ENCODE measurements at regions not wholly inside any gene's neighbourhood (a gene's known extent, or its start where the extent isn't known, plus 50 kb on each side); places are given as distances from the start of the nearest gene placed in this dataset.
"Not testable (repeated sequence)": the region's sequence is repeated elsewhere in the genome, so short reads cannot be mapped to it uniquely, and the experiment has no call there.

GRCh38 chr11:97048481-97048880 lies 658.7 kb downstream of the JRKL start:
- DNase-seq = no peak

- DNase-seq = no peak
These were observed 670.4 kb downstream of the JRKL start for GRCh38 chr11:97060184-97060583.

GRCh38 chr11:97069160-97069559 lies 679.3 kb downstream of the JRKL start:
- no peak for DNase-seq

GRCh38 chr11:97072420-97072819 lies 682.6 kb downstream of the JRKL start:
- DNase-seq = no peak

- DNase-seq = not testable (repeated sequence)
These were observed 686.9 kb downstream of the JRKL start for GRCh38 chr11:97076666-97077065.

- no peak for DNase-seq
These were observed 688.6 kb downstream of the JRKL start for GRCh38 chr11:97078443-97078842.

- DNase-seq = no peak
These were observed 689.4 kb downstream of the JRKL start for GRCh38 chr11:97079244-97079643.

GRCh38 chr11:97087419-97087818 lies 697.6 kb downstream of the JRKL start:
- no peak for DNase-seq

- DNase-seq = no peak
These were observed 703.0 kb downstream of the JRKL start for GRCh38 chr11:97092823-97093222.

- DNase-seq = not testable (repeated sequence)
These were observed 712.4 kb downstream of the JRKL start for GRCh38 chr11:97102180-97102579.

GRCh38 chr11:97107604-97108003 lies 717.8 kb downstream of the JRKL start:
- DNase-seq = no peak

- no peak for DNase-seq
These were observed 719.3 kb downstream of the JRKL start for GRCh38 chr11:97109078-97109477.

- peak; percentile 0 for DNase-seq
These were observed 720.6 kb downstream of the JRKL start for GRCh38 chr11:97110376-97110775.

GRCh38 chr11:97111559-97111958 lies 721.7 kb downstream of the JRKL start:
- no peak for DNase-seq

- no peak for DNase-seq
These were observed 728.9 kb downstream of the JRKL start for GRCh38 chr11:97118614-97119200.

GRCh38 chr11:97123237-97123636 lies 733.4 kb downstream of the JRKL start:
- no peak for DNase-seq

- no peak for DNase-seq
These were observed 746.3 kb downstream of the JRKL start for GRCh38 chr11:97136067-97136466.

GRCh38 chr11:97140885-97141494 lies 751.2 kb downstream of the JRKL start:
- DNase-seq = no peak

GRCh38 chr11:97143463-97143862 lies 753.6 kb downstream of the JRKL start:
- DNase-seq = no peak

- DNase-seq = no peak
These were observed 759.9 kb downstream of the JRKL start for GRCh38 chr11:97149741-97150140.

GRCh38 chr11:97157221-97157740 lies 767.5 kb downstream of the JRKL start:
- DNase-seq = no peak

- DNase-seq = no peak
These were observed 768.4 kb downstream of the JRKL start for GRCh38 chr11:97158243-97158642.

- no peak for DNase-seq
These were observed 773.9 kb downstream of the JRKL start for GRCh38 chr11:97163631-97164191.

All from fibroblast of skin of right quadriceps (primary cell).